Upper lobe of right lung (tissue), 1 donor: ENCODE measurements at regions not wholly inside any gene's neighbourhood (a gene's known extent, or its start where the extent isn't known, plus 50 kb on each side); places are given as distances from the start of the nearest gene placed in this dataset.

Source experiments
- ATAC-seq: fragments of 200-7000 bp; cut with Tn5 transposase; one replicate; pipeline ENCODE4 v1.9.1; 2020; ENCODE audit warnings: mild to moderate bottlenecking, moderate library complexity
- DNase-seq: peaks from one replicate; pipeline ENCODE4 v3.0.0-alpha.2; 2020
- H3K27ac ChIP-seq: fragments of 200-600 bp; one replicate; pipeline ENCODE4 v1.8.0; 2022
- H3K27me3 ChIP-seq: fragments of 200-600 bp; one replicate; pipeline ENCODE4 v1.8.0; 2022; ENCODE audit warnings: mild to moderate bottlenecking
- H3K36me3 ChIP-seq: fragments of 200-600 bp; one replicate; pipeline ENCODE4 v1.8.0; 2022
- H3K4me1 ChIP-seq: fragments of 200-600 bp; one replicate; pipeline ENCODE4 v1.8.0; 2022
- H3K4me3 ChIP-seq: fragments of 200-600 bp; one replicate; pipeline ENCODE4 v1.8.0; 2022; ENCODE audit warnings: mild to moderate bottlenecking
- H3K9me3 ChIP-seq: fragments of 200-600 bp; one replicate; pipeline ENCODE4 v1.8.0; 2022
- intact Hi-C: fragments of 100-400 bp; cut with DNase I; formaldehyde crosslinking; loops from one replicate; pipeline ENCODE4 v1.11.0; 2022
- TF ChIP-seq, protein P1 (sequence below): fragments of 200-600 bp; IDR thresholded peaks from one replicate; pipeline ENCODE4 v1.8.0; 2022; ENCODE audit warnings: antibody characterized with exemption
- donor health status: DM: no; HTN: yes; CAD: no; lungs with severe emphysema.

DNA sequence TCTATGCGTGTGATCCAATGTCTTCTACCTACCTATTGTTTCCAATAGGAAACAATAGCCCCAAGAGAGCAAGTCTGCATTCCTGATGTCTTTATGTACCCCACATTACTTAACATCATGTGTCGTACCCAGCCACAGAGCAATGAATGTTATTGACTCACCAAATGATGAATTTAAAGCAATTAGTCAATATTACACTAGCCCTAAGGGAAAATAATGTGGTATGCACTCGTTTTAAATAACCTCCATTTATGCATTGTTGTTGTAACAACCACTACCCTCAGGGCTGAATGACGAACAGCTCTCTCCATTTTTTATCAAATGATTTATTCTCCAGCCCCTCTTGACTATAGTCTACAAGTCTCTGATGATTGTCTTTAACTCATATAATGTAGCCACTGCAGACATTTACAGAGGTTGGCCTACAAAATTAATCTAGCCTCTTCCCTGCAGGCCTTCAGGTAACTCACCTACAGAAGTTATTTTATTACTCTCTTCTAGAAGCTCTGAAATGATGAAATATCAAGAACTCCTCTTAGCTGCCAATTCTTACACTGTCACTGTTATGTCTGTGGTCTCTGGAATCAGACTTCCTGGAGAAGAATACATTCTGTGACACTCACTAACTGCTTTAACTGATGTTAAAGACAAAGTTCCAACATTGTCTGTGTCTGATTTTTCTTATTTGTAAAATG is 601.7 kb upstream of the GRIA3 start:
- H3K27me3 ChIP-seq = no peaks in the 10 kb centered on the region
- no peaks in the 10 kb centered on the region for H3K9me3 ChIP-seq
- H3K4me3 ChIP-seq = no peak overlapping the region
- no peak for DNase-seq
- no peak for ATAC-seq
- no peak overlapping the region for H3K27ac ChIP-seq
- H3K4me1 ChIP-seq = no peaks in the 10 kb centered on the region
- intact Hi-C loops = no loop called here
- TF ChIP-seq, protein P1, sequence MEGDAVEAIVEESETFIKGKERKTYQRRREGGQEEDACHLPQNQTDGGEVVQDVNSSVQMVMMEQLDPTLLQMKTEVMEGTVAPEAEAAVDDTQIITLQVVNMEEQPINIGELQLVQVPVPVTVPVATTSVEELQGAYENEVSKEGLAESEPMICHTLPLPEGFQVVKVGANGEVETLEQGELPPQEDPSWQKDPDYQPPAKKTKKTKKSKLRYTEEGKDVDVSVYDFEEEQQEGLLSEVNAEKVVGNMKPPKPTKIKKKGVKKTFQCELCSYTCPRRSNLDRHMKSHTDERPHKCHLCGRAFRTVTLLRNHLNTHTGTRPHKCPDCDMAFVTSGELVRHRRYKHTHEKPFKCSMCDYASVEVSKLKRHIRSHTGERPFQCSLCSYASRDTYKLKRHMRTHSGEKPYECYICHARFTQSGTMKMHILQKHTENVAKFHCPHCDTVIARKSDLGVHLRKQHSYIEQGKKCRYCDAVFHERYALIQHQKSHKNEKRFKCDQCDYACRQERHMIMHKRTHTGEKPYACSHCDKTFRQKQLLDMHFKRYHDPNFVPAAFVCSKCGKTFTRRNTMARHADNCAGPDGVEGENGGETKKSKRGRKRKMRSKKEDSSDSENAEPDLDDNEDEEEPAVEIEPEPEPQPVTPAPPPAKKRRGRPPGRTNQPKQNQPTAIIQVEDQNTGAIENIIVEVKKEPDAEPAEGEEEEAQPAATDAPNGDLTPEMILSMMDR = no peak
- no peaks in the 10 kb centered on the region for H3K36me3 ChIP-seq

- no peaks in the 10 kb centered on the region for H3K36me3 ChIP-seq
- TF ChIP-seq, protein P1 = no peak
- H3K27me3 ChIP-seq = no peaks in the 10 kb centered on the region
- H3K4me1 ChIP-seq = no peaks in the 10 kb centered on the region
- H3K27ac ChIP-seq = no peak overlapping the region
- ATAC-seq (no peak), DNase-seq (no peak)
- H3K4me3 ChIP-seq = no peak overlapping the region
- intact Hi-C loops = no loop called here
- H3K9me3 ChIP-seq = no peaks in the 10 kb centered on the region
These were observed 601.1 kb upstream of the GRIA3 start for GRCh38 chrX:122582975-122583305.

DNA sequence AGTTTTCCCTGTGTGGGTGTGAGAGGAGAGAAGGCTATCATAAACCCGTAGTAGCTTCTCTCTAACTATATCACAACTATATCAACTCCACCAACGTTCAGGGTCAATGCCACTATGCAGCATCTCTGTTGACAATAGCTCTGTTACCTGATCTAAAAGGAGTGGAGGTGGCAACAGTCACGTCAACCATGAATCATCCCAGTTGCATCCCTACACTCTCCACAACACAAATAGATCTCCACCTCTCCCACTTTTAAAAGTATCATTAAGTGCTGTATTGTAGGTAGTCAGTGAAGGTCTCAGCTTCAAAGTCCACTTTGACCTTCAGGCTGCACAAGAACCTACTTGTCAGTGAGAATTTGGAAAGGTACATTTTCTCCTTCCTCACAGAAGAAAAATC is 600.5 kb upstream of the GRIA3 start:
- no peak for ATAC-seq
- Histone ChIP-seq H3K4me1 (no peaks in the 10 kb centered on the region), H3K27ac (no peak overlapping the region), H3K4me3 (no peak overlapping the region), H3K27me3 (no peaks in the 10 kb centered on the region), H3K9me3 (no peaks in the 10 kb centered on the region), H3K36me3 (no peaks in the 10 kb centered on the region)
- TF ChIP-seq, protein P1 = no peak
- no peak for DNase-seq
- intact Hi-C loops = no loop called here

DNA sequence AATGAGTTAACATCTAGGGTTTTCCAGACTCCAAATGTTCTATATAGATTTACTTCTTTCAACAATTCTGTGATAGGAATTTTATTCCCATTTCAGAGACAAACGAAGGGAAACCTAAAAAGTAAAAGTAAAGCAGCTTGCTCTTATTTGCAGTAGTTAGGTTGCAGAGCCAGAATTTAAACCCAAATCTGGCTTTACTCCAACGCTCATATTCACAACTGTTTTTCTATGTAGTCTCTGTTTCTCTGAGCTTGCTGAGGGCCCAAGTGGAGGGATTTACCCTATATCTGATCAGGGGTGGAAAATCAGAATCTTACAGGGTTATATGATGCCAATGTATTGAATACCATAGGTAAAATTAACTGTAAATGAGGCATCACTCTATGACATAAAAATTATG is 599.1 kb upstream of the GRIA3 start:
- intact Hi-C loops = no loop called here

GRCh38 chrX:122586831-122587230 is 597.2 kb upstream of the GRIA3 start:
- ATAC-seq (no peak), DNase-seq (no peak)
- H3K27ac ChIP-seq = no peak overlapping the region
- H3K36me3 ChIP-seq = no peaks in the 10 kb centered on the region
- no peaks in the 10 kb centered on the region for H3K9me3 ChIP-seq
- intact Hi-C loops = no loop called here
- H3K4me1 ChIP-seq = no peaks in the 10 kb centered on the region
- no peaks in the 10 kb centered on the region for H3K27me3 ChIP-seq
- TF ChIP-seq, protein P1 = no peak
- H3K4me3 ChIP-seq = no peak overlapping the region

More for the DNA sequence above, 599.1 kb upstream of the GRIA3 start:
- Histone ChIP-seq H3K9me3 (no peaks in the 10 kb centered on the region), H3K4me3 (no peak overlapping the region), H3K4me1 (no peaks in the 10 kb centered on the region), H3K36me3 (no peaks in the 10 kb centered on the region), H3K27me3 (no peaks in the 10 kb centered on the region), H3K27ac (no peak overlapping the region)
- no peak for ATAC-seq
- no peak for DNase-seq
- TF ChIP-seq, protein P1 = no peak

- Histone ChIP-seq H3K4me3 (no peak overlapping the region), H3K4me1 (no peaks in the 10 kb centered on the region), H3K9me3 (no peaks in the 10 kb centered on the region), H3K27me3 (no peaks in the 10 kb centered on the region), H3K36me3 (no peaks in the 10 kb centered on the region), H3K27ac (no peak overlapping the region)
- intact Hi-C loops = no loop called here
- ATAC-seq (no peak), DNase-seq (no peak)
- TF ChIP-seq, protein P1 = no peak
These were observed 592.5 kb upstream of the GRIA3 start for GRCh38 chrX:122591546-122591945.
